ENCODE measurements at regions not wholly inside any gene's neighbourhood (a gene's known extent, or its start where the extent isn't known, plus 50 kb on each side); places are given as distances from the start of the nearest gene placed in this dataset.

GRCh38 chr16:5498562-5498961 lies 401.0 kb upstream of the EEF2KMT start:
- ChIA-PET POLR2A (no interaction called here), CTCF (interaction anchor here (0.8 to 1.5 kb wide), 2 partner anchors 8 to 117 kb away, joined by 3 to 4 read pairs; no protein-coding TSS in a partner anchor)
- Histone ChIP-seq H3K4me1 (ENCODE audit: control insufficient read depth, insufficient read depth, low read length) (no peaks in the 10 kb centered on the region), H3K36me3 (ENCODE audit: control insufficient read depth in 2 of 2, insufficient read depth in 1 of 2, low read length in 2 of 2) (no peaks in the 10 kb centered on the region), H3K9me3 (ENCODE audit: control insufficient read depth, insufficient read depth, low read depth, low read length) (no peaks in the 10 kb centered on the region), H3K4me3 (ENCODE audit: low read depth, low read length) (no peak overlapping the region), H3K27ac (ENCODE audit: extremely low read depth, low read depth, low read length) (no peak overlapping the region)
- no peak for TF ChIP-seq ZNF600 (tag by site-specific recombination; IDR thresholded peaks at IDR 0.05)
- no peak for TF ChIP-seq ZNF792 (tag by site-specific recombination; IDR thresholded peaks at IDR 0.05)
- TF ChIP-seq ZNF239 (tag by site-specific recombination; IDR thresholded peaks at IDR 0.05) = no peak
- no peak for TF ChIP-seq KLF8 (tag by site-specific recombination; IDR thresholded peaks at IDR 0.05)
- TF ChIP-seq ZNF548 (tag by site-specific recombination; IDR thresholded peaks at IDR 0.05) = no peak
- TF ChIP-seq ZNF292 (tag by site-specific recombination; IDR thresholded peaks at IDR 0.05; ENCODE audit: borderline replicate concordance, low read depth) = no peak
- no peak for TF ChIP-seq OVOL3 (tag by site-specific recombination; IDR thresholded peaks at IDR 0.05)
- TF ChIP-seq ZNF354C (tag by site-specific recombination; IDR thresholded peaks at IDR 0.05; ENCODE audit: borderline replicate concordance, low read depth) = no peak
- no peak for TF ChIP-seq HOXA7 (CRISPR knock-in tag; IDR thresholded peaks at IDR 0.05; ENCODE audit: borderline replicate concordance)
- no peak for TF ChIP-seq ZNF280C (tag by site-specific recombination; IDR thresholded peaks at IDR 0.05)
- TF ChIP-seq ZNF341 (tag by site-specific recombination; IDR thresholded peaks at IDR 0.05; ENCODE audit: low read depth) = no peak
- TF ChIP-seq ZNF747 (tag by site-specific recombination; IDR thresholded peaks at IDR 0.05) = no peak
- TF ChIP-seq ZNF510 (tag by site-specific recombination; IDR thresholded peaks at IDR 0.05; ENCODE audit: insufficient replicate concordance) = no peak
- no peak for TF ChIP-seq IKZF3 (tag by site-specific recombination; IDR thresholded peaks at IDR 0.05)
- no peak for TF ChIP-seq ZNF223 (tag by site-specific recombination; IDR thresholded peaks at IDR 0.05)
- TF ChIP-seq ZNF791 (tag by site-specific recombination; IDR thresholded peaks at IDR 0.05) = no peak

GRCh38 chr16:5496013-5496412 lies 398.4 kb upstream of the EEF2KMT start:
- Histone ChIP-seq H3K27ac (ENCODE audit: extremely low read depth, low read depth, low read length) (no peak overlapping the region), H3K9me3 (ENCODE audit: control insufficient read depth, insufficient read depth, low read depth, low read length) (no peaks in the 10 kb centered on the region), H3K4me3 (ENCODE audit: low read depth, low read length) (no peak overlapping the region), H3K36me3 (ENCODE audit: control insufficient read depth in 2 of 2, insufficient read depth in 1 of 2, low read length in 2 of 2) (no peaks in the 10 kb centered on the region), H3K4me1 (ENCODE audit: control insufficient read depth, insufficient read depth, low read length) (no peaks in the 10 kb centered on the region)
- TF ChIP-seq ZNF146 (tag by site-specific recombination; IDR thresholded peaks at IDR 0.05) = peak; percentile 63
- no peak for TF ChIP-seq ZNF366 (tag by site-specific recombination; conservative IDR thresholded peaks at IDR 0.05)
- TF ChIP-seq ZNF747 (tag by site-specific recombination; IDR thresholded peaks at IDR 0.05) = no peak
- CTCF ChIA-PET = interaction anchor here (0.7 kb wide), 2 partner anchors 257 to 460 kb away, joined by 3 to 4 read pairs; no protein-coding TSS in a partner anchor
- POLR2A ChIA-PET = no interaction called here

- Histone ChIP-seq H3K4me3 (ENCODE audit: low read depth, low read length) (no peak overlapping the region), H3K9me3 (ENCODE audit: control insufficient read depth, insufficient read depth, low read depth, low read length) (no peaks in the 10 kb centered on the region), H3K36me3 (ENCODE audit: control insufficient read depth in 2 of 2, insufficient read depth in 1 of 2, low read length in 2 of 2) (no peaks in the 10 kb centered on the region), H3K4me1 (ENCODE audit: control insufficient read depth, insufficient read depth, low read length) (no peaks in the 10 kb centered on the region), H3K27ac (ENCODE audit: extremely low read depth, low read depth, low read length) (no peak overlapping the region)
- ChIA-PET CTCF (interaction anchor here (0.6 to 1.6 kb wide), 13 partner anchors 8 to 775 kb away, joined by 3 to 6 read pairs (median 3); no protein-coding TSS in a partner anchor), POLR2A (no interaction called here)
- TF ChIP-seq SETDB1 (IDR thresholded peaks at IDR 0.05; ENCODE audit: insufficient read length, low read length) (no peak), ZSCAN18 (tag by site-specific recombination; IDR thresholded peaks at IDR 0.05) (no peak), ZNF837 (tag by site-specific recombination; IDR thresholded peaks at IDR 0.05) (no peak), CTCF (tag by site-specific recombination; IDR thresholded peaks at IDR 0.05) (peak; percentile 31), ZBTB20 (tag by site-specific recombination; IDR thresholded peaks at IDR 0.05) (no peak), ZNF776 (tag by site-specific recombination; IDR thresholded peaks at IDR 0.05; ENCODE audit: borderline replicate concordance) (no peak), TSHZ1 (tag by site-specific recombination; IDR thresholded peaks at IDR 0.05; ENCODE audit: borderline replicate concordance) (no peak)
Observed at GRCh38 chr16:5490499-5490898, 392.9 kb upstream of the EEF2KMT start.

Measured in HEK293 (cell line).